Putamen (tissue), 1 donor: ENCODE measurements at regions not wholly inside any gene's neighbourhood (a gene's known extent, or its start where the extent isn't known, plus 50 kb on each side); places are given as distances from the start of the nearest gene placed in this dataset.
"Not testable (repeated sequence)": the region's sequence is repeated elsewhere in the genome, so short reads cannot be mapped to it uniquely, and the experiment has no call there.

Experiments used
- DNase-seq: peaks from one replicate; pipeline ENCODE4 v3.0.0-alpha.2; 2016; ENCODE audit warnings: low spot score

DNA sequence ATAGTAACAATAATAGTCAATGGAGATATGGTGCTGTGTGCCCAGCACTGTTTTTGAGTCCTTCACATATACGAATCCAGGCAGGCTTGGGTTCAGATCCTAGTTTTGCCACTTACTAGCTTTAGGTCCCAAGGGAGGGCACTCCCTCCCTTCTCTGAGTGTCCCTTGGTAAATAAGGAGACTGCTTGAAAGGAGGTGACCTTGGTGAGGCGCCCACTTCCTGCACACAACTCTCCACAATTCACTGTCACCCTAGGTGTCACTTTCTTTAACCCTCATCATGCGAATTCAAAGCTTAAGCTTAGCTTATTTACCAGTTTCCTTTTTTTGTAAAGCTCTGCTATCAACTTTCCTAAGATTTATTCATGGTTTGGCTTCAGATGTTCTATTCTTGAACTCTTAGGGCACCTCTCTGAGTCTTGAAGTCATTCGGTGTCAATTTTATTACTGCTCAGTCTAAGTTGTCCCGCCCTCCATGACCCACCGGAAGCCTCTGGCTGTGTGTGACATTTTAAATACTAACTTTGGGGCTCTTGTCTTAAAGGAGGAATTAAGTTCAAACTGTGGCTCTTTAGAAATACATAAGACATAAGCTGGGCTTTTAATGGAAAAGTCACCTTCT, 170.7 kb upstream of the ZNF618 start:
- no peak for DNase-seq

GRCh38 chr9:113705928-113706519, 170.1 kb upstream of the ZNF618 start:
- DNase-seq, result no peak

GRCh38 chr9:113707953-113708695, 168.0 kb upstream of the ZNF618 start:
- DNase-seq, result no peak

DNA sequence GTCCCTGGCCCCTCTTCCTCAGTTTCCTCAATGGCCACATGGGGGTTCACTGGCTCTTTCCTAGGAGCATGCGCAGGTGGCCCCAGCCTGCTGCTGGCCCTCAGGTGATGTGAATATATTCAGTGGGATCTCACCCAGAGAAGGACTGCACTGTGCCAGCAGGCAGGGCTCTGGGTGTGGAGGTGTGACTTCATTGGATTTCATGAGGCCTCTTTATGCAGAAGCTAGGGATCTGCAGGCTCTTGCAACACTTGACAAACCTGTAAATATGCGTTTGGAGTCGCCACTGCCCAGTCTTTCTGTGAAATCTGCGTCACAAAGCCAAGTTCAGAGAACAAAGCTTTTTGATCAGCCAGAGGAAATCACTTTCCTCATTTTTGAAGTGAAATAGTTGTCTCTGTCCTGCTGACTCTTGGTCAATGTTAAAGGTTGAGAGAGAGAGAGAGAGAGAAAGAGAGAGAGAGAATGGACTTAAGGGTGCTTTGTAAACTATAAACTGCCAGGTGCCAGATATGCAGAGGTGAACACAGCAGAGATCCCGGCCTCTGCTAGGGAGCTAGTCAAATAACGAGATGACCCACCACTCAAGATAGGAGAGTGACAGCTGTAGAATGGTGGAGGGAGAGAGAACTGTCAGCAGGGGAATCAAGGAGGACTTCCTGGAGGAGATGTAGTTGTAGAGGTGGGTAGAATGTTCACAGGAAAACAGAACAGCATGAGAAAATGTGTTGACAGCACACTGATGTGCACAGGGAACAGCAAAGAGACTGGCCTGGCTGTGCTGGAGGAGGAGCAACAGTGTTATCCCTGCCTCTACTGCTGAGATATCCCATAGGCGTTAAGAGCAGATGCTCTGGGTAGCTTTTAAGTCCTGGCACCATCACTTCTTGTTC, 167.0 kb upstream of the ZNF618 start:
- no peak for DNase-seq

- DNase-seq, result no peak
These were observed 166.4 kb upstream of the ZNF618 start for GRCh38 chr9:113709721-113710120.

- DNase-seq, result no peak
These were observed 164.9 kb upstream of the ZNF618 start for GRCh38 chr9:113711251-113711650.

DNA sequence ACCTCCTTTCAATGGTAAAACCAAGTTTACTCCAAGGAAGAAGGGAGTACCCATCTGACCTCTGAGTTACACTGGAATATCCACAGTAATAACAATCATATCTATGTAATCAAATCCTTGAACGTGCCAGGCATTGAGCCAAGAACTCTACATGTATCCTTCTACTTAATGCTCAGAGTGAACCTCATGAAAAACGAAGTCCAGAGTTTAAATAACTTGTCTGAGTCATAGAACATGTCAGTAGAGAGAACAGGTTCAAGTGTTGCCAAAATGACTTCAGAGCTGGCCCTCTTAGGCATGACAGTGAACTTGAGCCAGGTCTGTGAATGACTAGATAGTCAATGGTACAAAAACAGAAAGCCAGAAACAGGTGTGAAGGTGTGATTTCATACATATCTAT, 164.1 kb upstream of the ZNF618 start:
- no peak for DNase-seq

- DNase-seq, result no peak
These were observed 161.0 kb upstream of the ZNF618 start for GRCh38 chr9:113715086-113715485.

DNA sequence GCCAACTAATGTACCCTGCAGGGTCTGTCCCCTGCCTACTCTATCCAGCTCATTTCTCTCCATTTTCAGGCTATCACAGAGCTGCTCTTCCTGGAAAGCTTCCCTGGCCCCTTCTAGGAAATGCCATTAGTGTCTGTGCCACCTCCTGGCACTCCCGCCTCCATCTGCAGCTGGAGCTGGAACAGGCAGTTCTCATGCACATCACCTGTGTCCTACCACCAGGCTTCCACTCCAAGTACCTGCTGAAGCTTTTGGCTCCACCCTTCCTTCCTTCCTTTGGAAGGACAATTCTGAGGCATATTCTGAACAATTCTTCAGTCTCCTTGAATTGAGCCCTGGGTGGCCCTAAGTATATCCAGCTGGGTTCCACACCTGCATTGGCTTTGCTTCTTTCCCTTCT, 156.2 kb upstream of the ZNF618 start:
- no peak for DNase-seq

GRCh38 chr9:113720495-113720894, 155.6 kb upstream of the ZNF618 start:
- DNase-seq, result no peak

- DNase-seq, result no peak
These were observed 154.3 kb upstream of the ZNF618 start for GRCh38 chr9:113721856-113722255.

- no peak for DNase-seq
These were observed 151.9 kb upstream of the ZNF618 start for GRCh38 chr9:113724202-113724601.

DNA sequence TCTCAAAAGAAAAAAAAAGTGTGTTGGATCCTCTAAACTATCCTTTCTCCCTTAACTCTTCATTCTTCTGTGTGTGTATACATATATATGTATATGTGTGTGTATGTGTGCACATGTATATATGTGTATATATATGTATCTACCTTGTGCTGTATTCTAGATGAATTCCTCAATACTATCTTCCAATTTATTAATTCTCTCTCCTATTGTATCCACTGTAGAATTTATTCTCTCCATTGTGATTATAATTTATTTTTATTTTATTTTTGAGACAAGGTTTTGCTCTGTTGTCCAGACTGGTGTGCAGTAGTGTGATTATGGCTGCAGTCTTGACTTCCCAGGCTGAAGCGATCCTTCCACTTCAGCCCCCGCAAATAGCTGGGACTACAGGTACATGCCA, 147.1 kb upstream of the ZNF618 start:
- no peak for DNase-seq

DNA sequence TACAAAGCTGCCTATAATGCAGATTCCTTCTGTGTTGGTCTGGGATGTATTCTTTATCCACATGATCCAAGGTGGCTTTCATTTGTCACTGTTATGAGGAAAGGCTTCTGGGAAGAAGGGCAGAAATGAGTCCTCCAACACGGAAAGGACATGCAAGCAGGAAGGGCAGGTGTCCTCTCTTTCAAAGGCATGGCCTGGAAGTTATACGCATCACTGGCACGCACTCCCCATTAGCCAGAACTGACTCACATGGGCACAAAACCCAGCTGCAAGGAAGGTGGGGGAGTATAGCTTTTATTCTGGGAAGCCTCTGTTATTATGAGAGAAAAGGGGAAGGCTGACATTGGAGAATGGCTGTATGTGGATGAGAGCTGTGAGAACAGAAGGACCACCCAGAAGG, 141.3 kb upstream of the ZNF618 start:
- no peak for DNase-seq

GRCh38 chr9:113737517-113738271, 138.4 kb upstream of the ZNF618 start:
- peak; percentile 5 for DNase-seq

GRCh38 chr9:113738496-113738892, 137.6 kb upstream of the ZNF618 start:
- DNase-seq, result no peak

GRCh38 chr9:113738893-113739604, 137.1 kb upstream of the ZNF618 start:
- DNase-seq, result no peak

DNA sequence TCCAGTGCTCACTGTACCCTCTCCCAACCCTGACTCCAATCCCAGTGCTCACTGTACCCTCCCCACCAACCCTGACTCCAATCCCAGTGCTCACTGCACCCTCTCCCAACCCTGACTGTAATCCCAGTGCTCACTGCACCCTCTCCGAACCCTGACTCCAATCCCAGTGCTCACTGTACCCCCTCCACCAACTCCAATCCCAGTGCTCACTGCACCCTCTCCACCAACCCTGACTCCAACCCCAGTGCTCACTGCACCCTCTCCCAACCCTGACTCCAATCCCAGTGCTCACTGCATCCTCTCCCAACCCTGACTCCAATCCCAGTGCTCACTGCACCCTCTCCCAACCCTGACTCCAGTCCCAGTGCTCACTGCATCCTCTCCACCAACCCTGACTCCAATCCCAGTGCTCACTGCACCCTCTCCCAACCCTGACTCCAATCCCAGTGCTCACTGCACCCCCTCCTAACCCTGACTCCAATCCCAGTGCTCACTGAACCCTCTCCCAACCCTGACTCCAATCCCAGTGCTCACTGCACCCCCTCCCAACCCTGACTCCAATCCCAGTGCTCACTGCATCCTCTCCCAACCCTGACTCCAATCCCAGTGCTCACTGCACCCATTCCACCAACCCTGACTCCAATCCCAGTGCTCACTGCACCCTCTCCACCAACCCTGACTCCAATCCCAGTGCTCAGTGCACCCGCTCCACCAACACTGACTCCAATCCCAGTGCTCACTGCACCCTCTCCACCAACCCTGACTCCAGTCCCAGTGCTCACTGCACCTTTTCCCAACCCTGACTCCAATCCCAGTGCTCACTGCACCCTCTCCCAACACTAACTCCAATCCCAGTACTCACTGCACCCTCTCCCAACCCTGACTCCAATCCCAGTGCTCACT, 136.3 kb upstream of the ZNF618 start:
- not testable (repeated sequence) for DNase-seq

DNA sequence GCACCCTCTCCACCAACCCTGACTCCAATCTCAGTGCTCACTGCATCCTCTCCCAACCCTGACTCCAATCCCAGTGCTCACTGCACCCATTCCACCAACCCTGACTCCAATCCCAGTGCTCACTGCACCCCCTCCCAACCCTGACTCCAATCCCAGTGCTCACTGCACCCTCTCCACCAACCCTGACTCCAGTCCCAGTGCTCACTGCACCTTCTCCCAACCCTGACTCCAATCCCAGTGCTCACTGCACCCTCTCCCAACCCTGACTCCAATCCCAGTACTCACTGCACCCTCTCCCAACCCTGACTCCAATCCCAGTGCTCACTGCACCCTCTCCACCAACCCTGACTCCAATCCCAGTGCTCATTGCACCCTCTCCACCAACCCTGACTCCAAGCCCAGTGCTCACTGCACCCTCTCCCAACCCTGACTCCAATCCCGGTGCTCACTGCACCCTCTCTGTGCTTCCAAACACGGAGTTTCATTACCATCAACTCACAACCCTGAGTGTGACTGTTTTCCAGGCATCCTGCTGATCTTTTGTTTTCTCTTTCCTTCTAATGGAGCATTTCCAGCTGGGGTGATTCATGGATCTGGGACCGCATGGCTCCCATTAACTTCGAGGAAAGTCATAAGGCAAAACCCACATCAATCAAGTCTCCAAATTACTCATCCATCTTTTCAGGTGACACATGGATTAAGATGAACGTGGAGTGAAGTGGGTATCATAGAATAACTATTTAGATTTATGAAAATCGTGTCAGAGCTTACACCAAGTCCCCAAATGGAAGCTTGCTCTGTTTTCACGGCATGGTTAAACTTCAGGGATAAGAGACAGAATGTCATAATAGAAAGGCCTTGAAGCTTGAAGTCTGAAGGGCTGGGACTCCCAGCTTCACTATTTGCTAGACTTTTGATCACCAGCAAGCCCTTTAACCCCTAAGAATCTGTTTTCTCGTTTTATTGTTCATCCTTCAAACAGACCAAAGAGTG, 135.3 kb upstream of the ZNF618 start:
- DNase-seq, result not testable (repeated sequence)
